B cell (primary cell): ENCODE measurements at regions not wholly inside any gene's neighbourhood (a gene's known extent, or its start where the extent isn't known, plus 50 kb on each side); places are given as distances from the start of the nearest gene placed in this dataset.

Experiments
- CTCF ChIP-seq: fragments of 200-600 bp; IDR thresholded peaks from one replicate; pipeline ENCODE4 v1.8.0; 2022; ENCODE audit warnings: antibody characterized with exemption, mild to moderate bottlenecking
- EZH2 ChIP-seq: IDR thresholded peaks from 2 replicates; pipeline ENCODE4 v1.6.1; 2012; ENCODE audit warnings: borderline replicate concordance, low read depth, mild to moderate bottlenecking, moderate library complexity, low read length; ENCODE audit not compliant: insufficient read depth, poor library complexity, severe bottlenecking

GRCh38 chr6:68506911-68507310, 128.2 kb upstream of the ADGRB3 start:
- TF ChIP-seq CTCF (no peak), EZH2 (no peak)
